ENCODE measurements at regions not wholly inside any gene's neighbourhood (a gene's known extent, or its start where the extent isn't known, plus 50 kb on each side); places are given as distances from the start of the nearest gene placed in this dataset.
"Not testable (repeated sequence)": the region's sequence is repeated elsewhere in the genome, so short reads cannot be mapped to it uniquely, and the experiment has no call there.

- no peak for DNase-seq (ENCODE audit: low spot score)
- FAIRE-seq, result no peak
Measured at GRCh38 chr4:164550989-164551712, 202.8 kb upstream of the SMIM31 start.

- DNase-seq (ENCODE audit: low spot score), result no peak
- FAIRE-seq, result no peak
Measured at GRCh38 chr4:164551713-164552040, 202.3 kb upstream of the SMIM31 start.

- FAIRE-seq (no peak), DNase-seq (ENCODE audit: low spot score) (peak; percentile 32)
Measured at GRCh38 chr4:164571593-164572390, 182.1 kb upstream of the SMIM31 start.

GRCh38 chr4:164572877-164573279 is 181.1 kb upstream of the SMIM31 start:
- DNase-seq (ENCODE audit: low spot score), result peak; percentile 25
- FAIRE-seq, result no peak

- DNase-seq (ENCODE audit: low spot score) (no peak), FAIRE-seq (no peak)
Measured at GRCh38 chr4:164575861-164576260, 178.1 kb upstream of the SMIM31 start.

GRCh38 chr4:164579270-164579942 is 174.5 kb upstream of the SMIM31 start:
- FAIRE-seq, result no peak
- DNase-seq (ENCODE audit: low spot score), result no peak

- FAIRE-seq (no peak), DNase-seq (ENCODE audit: low spot score) (no peak)
Measured at GRCh38 chr4:164591666-164592065, 162.3 kb upstream of the SMIM31 start.

- no peak for FAIRE-seq
- DNase-seq (ENCODE audit: low spot score), result no peak
Measured at GRCh38 chr4:164595751-164596150, 158.2 kb upstream of the SMIM31 start.

GRCh38 chr4:164596318-164596878 is 157.5 kb upstream of the SMIM31 start:
- no peak for DNase-seq (ENCODE audit: low spot score)
- no peak for FAIRE-seq

GRCh38 chr4:164596927-164597326 is 157.0 kb upstream of the SMIM31 start:
- no peak for DNase-seq (ENCODE audit: low spot score)
- FAIRE-seq, result no peak

- FAIRE-seq (no peak), DNase-seq (ENCODE audit: low spot score) (no peak)
Measured at GRCh38 chr4:164601653-164602052, 152.3 kb upstream of the SMIM31 start.

- not testable (repeated sequence) for DNase-seq (ENCODE audit: low spot score); FAIRE-seq
Measured at GRCh38 chr4:164605791-164606190, 148.1 kb upstream of the SMIM31 start.

GRCh38 chr4:164606478-164606877 is 147.5 kb upstream of the SMIM31 start:
- FAIRE-seq (no peak), DNase-seq (ENCODE audit: low spot score) (no peak)

GRCh38 chr4:164613256-164613655 is 140.7 kb upstream of the SMIM31 start:
- DNase-seq (ENCODE audit: low spot score), result no peak
- FAIRE-seq, result no peak

- FAIRE-seq, result no peak
Measured at GRCh38 chr4:164613792-164614191, 140.1 kb upstream of the SMIM31 start.

GRCh38 chr4:164614329-164614728 is 139.6 kb upstream of the SMIM31 start:
- FAIRE-seq (no peak), DNase-seq (ENCODE audit: low spot score) (no peak)

More at GRCh38 chr4:164613792-164614191, 140.1 kb upstream of the SMIM31 start:
- DNase-seq (ENCODE audit: low spot score), result no peak

- peak; percentile 4 for DNase-seq (ENCODE audit: low spot score)
Measured at GRCh38 chr4:164614999-164615398, 138.9 kb upstream of the SMIM31 start.

GRCh38 chr4:164615964-164616363 is 138.0 kb upstream of the SMIM31 start:
- DNase-seq (ENCODE audit: low spot score) (no peak), FAIRE-seq (no peak)

More at GRCh38 chr4:164614999-164615398, 138.9 kb upstream of the SMIM31 start:
- FAIRE-seq, result no peak

GRCh38 chr4:164616961-164617360 is 137.0 kb upstream of the SMIM31 start:
- FAIRE-seq, result no peak
- no peak for DNase-seq (ENCODE audit: low spot score)

- FAIRE-seq, result no peak
- no peak for DNase-seq (ENCODE audit: low spot score)
Measured at GRCh38 chr4:164617426-164617825, 136.5 kb upstream of the SMIM31 start.

- no peak for DNase-seq (ENCODE audit: low spot score)
- FAIRE-seq, result no peak
Measured at GRCh38 chr4:164617911-164618310, 136.0 kb upstream of the SMIM31 start.

Measured in urothelium cell line (cell line).